GM21619 (cell line): ENCODE measurements at regions not wholly inside any gene's neighbourhood (a gene's known extent, or its start where the extent isn't known, plus 50 kb on each side); places are given as distances from the start of the nearest gene placed in this dataset.

Source experiments
- ATAC-seq: cut with Tn5 transposase; IDR thresholded peaks from one replicate; pipeline ENCODE4 v1.9.1; 2021; ENCODE audit not compliant: unreplicated experiment

GRCh38 chr2:157125685-157126084, 131.8 kb upstream of the GALNT5 start:
- ATAC-seq = no peak

DNA sequence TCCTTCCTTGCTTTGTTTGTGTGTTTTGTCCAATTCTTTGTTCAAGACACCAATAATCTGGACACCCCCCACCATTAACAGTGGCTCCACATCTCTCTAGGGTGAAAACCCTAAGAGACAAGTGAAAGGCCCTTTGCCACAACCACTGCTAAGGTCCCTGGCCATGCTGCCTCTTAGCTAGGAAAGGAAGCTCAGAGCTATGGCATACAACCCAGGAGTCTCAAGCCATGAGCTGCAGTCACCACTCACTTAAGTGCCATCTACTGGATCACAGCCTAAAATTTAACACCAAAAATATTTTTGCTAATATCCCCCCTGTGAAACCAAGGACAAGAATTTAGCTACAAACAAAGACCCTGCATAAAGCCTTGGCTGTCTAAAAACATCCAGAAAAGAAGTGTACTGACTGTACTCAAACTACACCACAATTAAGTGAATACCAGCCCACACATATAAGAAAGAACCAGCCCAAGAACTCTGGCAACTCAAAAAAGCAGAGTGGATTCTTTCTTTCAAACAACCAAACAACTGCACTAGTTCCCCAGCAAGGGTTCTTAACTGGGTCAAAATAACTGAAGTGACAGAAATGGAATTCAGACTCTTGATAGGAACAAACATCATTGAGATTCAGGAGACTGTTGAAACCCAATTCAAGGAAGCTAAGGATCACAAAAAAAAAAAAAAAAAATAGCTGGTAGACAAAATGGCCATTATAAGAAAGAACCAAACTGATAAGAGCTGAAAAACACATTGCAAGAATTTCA, 130.1 kb upstream of the GALNT5 start:
- ATAC-seq = no peak

- no peak for ATAC-seq
Measured at GRCh38 chr2:157143901-157144300, 113.6 kb upstream of the GALNT5 start.

GRCh38 chr2:157149270-157149669, 108.2 kb upstream of the GALNT5 start:
- ATAC-seq = no peak

DNA sequence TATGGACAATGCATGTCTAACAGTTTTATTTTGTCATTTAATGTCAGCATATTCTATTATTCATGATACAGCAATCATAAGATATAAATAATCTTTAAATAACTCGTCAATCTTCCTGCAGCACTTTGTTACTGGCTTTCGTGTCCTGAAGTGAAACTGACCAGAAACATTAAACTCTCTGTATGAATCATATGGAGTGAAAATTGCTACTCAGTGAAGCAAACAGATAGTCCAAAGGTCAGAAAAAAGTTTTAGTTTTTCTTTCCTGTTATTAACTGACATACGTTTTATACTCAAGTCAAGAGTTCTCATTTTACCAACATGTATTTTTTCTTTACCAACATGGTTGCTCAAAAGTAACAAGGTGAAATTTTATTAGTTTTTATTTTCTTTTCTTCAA, 106.8 kb upstream of the GALNT5 start:
- ATAC-seq = peak; percentile 91

GRCh38 chr2:157152362-157152761, 105.1 kb upstream of the GALNT5 start:
- no peak for ATAC-seq

DNA sequence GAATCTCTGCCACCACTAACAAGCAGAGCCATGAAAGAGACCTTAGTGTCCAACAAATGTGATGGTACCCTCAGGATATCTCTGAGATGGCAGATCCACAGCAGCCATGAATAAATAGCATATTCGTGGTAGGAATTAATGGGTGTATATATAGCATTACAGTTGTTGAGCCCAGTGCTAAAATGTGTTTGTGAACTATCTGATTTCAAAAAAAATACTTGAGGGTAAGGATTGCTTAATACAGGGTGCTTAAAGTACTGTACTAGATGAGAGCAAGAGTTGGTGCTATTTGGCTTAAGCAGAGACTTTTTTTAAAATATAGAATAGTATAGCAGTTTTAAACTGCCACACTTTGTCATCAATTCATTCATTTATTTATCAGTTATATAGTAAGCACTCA, 101.5 kb upstream of the GALNT5 start:
- no peak for ATAC-seq

GRCh38 chr2:157158111-157158510, 99.4 kb upstream of the GALNT5 start:
- no peak for ATAC-seq

- ATAC-seq = no peak
Measured at GRCh38 chr2:157159221-157159934, 98.1 kb upstream of the GALNT5 start.

DNA sequence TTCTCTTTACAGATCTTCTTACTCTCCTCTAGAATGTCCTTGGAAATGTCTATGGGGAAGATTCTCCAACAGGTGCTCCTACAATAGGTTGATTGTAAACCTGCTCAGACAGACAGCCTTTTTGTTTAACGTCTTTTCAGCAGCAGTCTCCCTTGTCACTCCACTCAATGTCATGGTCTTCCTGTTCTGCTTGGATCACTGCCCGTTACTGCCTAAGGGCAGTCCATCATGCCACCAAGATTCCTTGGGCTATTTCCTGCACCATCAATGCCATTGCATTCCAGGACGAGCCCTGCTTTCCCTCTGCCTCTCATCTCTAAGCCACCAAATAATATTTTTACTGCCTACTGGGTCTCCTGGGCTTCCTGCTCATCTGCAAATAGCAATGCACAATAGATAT, 97.4 kb upstream of the GALNT5 start:
- no peak for ATAC-seq

DNA sequence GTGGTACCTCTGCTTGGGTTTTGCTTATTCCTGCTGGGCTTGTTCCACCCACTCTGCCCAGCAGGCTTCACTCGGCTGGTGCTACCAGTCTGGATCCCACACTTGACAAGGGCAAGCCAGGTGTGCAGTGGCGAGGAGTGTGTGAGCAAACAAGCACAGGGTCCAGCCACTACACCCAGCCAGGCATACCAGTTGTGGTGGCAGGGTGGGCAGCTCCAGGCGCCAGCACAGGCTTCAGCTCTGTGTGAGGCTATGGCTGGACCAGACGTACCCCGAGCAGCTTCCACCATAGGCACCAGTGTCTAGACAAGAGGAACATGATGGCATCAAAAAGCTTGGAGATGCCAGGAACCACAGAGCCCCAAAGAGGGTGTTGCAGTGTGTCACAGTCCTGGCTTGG, 93.1 kb upstream of the GALNT5 start:
- no peak for ATAC-seq

GRCh38 chr2:157164891-157165290, 92.6 kb upstream of the GALNT5 start:
- ATAC-seq = no peak

DNA sequence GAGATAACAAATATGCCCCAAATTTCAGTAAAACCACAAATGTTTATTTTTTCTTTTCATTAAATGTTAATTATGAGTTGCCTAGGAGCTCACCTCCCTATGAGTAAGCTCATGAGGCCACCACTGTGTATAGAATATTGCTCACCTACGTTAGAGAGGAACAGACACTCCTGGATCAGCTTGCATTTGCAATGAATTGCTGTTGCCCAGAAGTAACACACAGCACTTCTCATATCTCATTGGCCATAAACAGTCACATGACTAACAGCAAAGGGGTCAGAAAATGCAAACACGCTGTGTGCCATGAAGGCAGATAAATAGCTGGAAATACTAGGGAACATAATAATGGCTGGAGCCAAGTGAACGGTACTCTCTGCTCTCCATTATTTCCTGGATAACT, 89.0 kb upstream of the GALNT5 start:
- no peak for ATAC-seq

GRCh38 chr2:157169889-157170288, 87.6 kb upstream of the GALNT5 start:
- no peak for ATAC-seq

- no peak for ATAC-seq
Measured at GRCh38 chr2:157170299-157170698, 87.2 kb upstream of the GALNT5 start.

DNA sequence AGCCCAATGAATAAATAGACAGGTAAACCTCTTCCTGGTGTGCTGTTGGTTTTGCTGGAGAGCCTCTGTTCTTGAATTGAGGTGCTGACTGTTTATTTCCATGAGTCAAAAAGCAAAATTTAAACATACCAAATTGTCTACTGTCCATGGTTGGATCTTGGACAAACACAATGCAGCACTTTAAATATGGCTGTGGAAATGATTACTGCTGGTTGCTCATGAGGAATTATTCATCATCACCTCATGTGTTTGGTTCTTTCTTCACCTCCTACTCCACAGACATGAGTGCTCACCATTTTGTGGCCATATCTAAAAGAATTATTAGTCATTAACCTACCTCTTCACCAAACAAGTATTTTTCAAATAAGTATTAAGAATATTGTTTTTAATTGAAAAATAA, 85.3 kb upstream of the GALNT5 start:
- no peak for ATAC-seq

DNA sequence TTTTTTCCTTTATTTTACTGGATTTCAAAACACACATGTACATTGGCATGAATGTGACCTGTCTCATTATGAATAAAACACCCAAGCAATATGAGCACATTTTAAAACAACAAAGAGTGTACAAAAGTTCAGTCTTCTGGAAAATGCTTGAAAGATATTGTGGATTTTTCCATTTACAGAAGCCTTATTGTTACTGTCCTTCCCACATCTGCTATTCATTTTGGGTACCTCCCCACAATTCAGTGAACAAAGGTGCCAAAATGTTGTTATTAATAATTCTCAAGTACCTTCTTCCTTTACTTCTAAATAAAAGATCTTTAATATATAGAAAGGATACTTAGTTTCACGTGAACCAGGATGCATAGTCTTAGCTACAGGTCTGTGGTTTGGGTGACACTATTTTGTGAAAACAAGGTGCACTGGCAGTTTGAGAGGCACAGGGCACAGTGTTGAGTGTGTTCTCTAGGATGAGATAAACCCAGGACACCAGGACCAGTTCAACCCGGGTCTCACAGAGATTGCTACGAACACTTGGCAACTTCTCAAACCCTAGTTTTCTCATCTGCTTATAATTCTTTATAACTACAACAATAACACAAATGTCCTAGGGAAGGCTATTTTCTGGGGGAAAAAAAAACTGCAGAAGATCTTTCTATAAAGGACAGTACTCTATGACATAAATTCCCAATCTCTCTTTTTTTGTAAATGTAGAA, 84.5 kb upstream of the GALNT5 start:
- ATAC-seq = no peak

GRCh38 chr2:157173740-157174184, 83.7 kb upstream of the GALNT5 start:
- no peak for ATAC-seq

DNA sequence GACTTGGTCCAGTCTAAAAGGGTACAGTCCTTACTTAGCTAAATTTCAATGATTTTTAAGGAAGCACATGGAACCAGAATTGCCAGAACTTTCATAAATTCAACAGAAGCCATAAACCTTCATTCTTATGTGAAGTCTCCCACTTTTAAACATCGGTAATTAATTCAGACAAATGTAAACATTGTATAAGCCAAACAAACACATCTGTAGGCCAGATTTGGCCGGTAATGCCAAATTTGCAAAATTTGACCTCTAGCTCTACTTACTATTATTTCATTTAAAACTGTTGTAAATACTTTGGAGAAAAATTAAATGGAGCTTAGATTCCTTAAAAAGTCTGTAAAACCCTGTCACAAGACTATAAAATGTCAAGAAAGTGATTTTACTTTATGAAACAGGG, 83.2 kb upstream of the GALNT5 start:
- no peak for ATAC-seq

- ATAC-seq = no peak
Measured at GRCh38 chr2:157176602-157177001, 80.9 kb upstream of the GALNT5 start.

DNA sequence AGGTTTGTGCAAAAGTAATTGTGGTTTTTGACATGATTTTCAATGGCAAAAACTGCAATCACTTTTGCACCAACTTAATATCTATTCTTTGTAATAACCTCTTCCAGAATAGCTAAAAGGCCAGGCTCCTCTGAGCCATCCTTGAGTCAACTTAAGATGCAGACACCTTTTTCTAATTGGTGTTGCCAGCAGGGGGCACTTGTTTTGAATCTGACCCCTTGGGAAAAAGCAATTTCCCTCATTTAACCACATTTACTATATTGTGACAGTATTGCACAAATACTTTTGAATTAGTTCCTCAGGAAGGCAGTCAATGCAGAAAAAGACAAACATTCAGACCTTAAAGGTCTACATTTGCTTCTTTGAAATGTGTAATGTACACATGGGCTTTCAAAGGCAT, 78.6 kb upstream of the GALNT5 start:
- ATAC-seq = no peak
